ENCODE measurements at regions not wholly inside any gene's neighbourhood (a gene's known extent, or its start where the extent isn't known, plus 50 kb on each side); places are given as distances from the start of the nearest gene placed in this dataset.

GRCh38 chr2:136358576-136358975 is 240.6 kb upstream of the CXCR4 start:
- TF ChIP-seq CTCF (IDR thresholded peaks at IDR 0.05; ENCODE audit: control insufficient read depth, insufficient read depth, low read depth, low read length, missing control alignments), result no peak
- H3K4me3 ChIP-seq (ENCODE audit: control insufficient read depth, low read depth, low read length), result no peak overlapping the region
- DNase-seq (ENCODE audit: low read depth), result no peak

- H3K4me3 ChIP-seq (ENCODE audit: control insufficient read depth, low read depth, low read length), result no peak overlapping the region
- no peak for DNase-seq (ENCODE audit: low read depth)
- no peak for TF ChIP-seq CTCF (IDR thresholded peaks at IDR 0.05; ENCODE audit: control insufficient read depth, insufficient read depth, low read depth, low read length, missing control alignments)
These were observed 239.0 kb upstream of the CXCR4 start for GRCh38 chr2:136357007-136357380.

GRCh38 chr2:136356125-136357006 is 238.4 kb upstream of the CXCR4 start:
- H3K4me3 ChIP-seq (ENCODE audit: control insufficient read depth, low read depth, low read length), result no peak overlapping the region
- TF ChIP-seq CTCF (IDR thresholded peaks at IDR 0.05; ENCODE audit: control insufficient read depth, insufficient read depth, low read depth, low read length, missing control alignments), result no peak
- no peak for DNase-seq (ENCODE audit: low read depth)

- H3K4me3 ChIP-seq (ENCODE audit: control insufficient read depth, low read depth, low read length), result no peak overlapping the region
- no peak for DNase-seq (ENCODE audit: low read depth)
- no peak for TF ChIP-seq CTCF (IDR thresholded peaks at IDR 0.05; ENCODE audit: control insufficient read depth, insufficient read depth, low read depth, low read length, missing control alignments)
These were observed 233.7 kb upstream of the CXCR4 start for GRCh38 chr2:136351684-136352083.

- DNase-seq (ENCODE audit: low read depth), result no peak
- no peak for TF ChIP-seq CTCF (IDR thresholded peaks at IDR 0.05; ENCODE audit: control insufficient read depth, insufficient read depth, low read depth, low read length, missing control alignments)
- no peak overlapping the region for H3K4me3 ChIP-seq (ENCODE audit: control insufficient read depth, low read depth, low read length)
These were observed 230.0 kb upstream of the CXCR4 start for GRCh38 chr2:136347981-136348380.

- no peak for DNase-seq (ENCODE audit: low read depth)
- H3K4me3 ChIP-seq (ENCODE audit: control insufficient read depth, low read depth, low read length), result no peak overlapping the region
- no peak for TF ChIP-seq CTCF (IDR thresholded peaks at IDR 0.05; ENCODE audit: control insufficient read depth, insufficient read depth, low read depth, low read length, missing control alignments)
These were observed 226.4 kb upstream of the CXCR4 start for GRCh38 chr2:136344339-136344738.
